ENCODE measurements at regions not wholly inside any gene's neighbourhood (a gene's known extent, or its start where the extent isn't known, plus 50 kb on each side); places are given as distances from the start of the nearest gene placed in this dataset.
"Not testable (repeated sequence)": the region's sequence is repeated elsewhere in the genome, so short reads cannot be mapped to it uniquely, and the experiment has no call there.

- H3K4me3 ChIP-seq (ENCODE audit: low read depth, low read length), result no peak overlapping the region
- no peak for TF ChIP-seq CTCF (IDR thresholded peaks at IDR 0.05; ENCODE audit: insufficient read depth, low read length)
Measured at GRCh38 chr2:173719471-173719870, 245.7 kb downstream of the SP3 start.

GRCh38 chr2:173720306-173720705 lies 244.9 kb downstream of the SP3 start:
- TF ChIP-seq CTCF (IDR thresholded peaks at IDR 0.05; ENCODE audit: insufficient read depth, low read length), result peak; percentile 47
- H3K4me3 ChIP-seq (ENCODE audit: low read depth, low read length), result no peak overlapping the region
- DNase-seq (ENCODE audit: low read depth), result peak; percentile 69

More at GRCh38 chr2:173719471-173719870, 245.7 kb downstream of the SP3 start:
- DNase-seq (ENCODE audit: low read depth), result peak; percentile 47

GRCh38 chr2:173734797-173735196 lies 230.4 kb downstream of the SP3 start:
- no peak overlapping the region for H3K4me3 ChIP-seq (ENCODE audit: low read depth, low read length)
- no peak for DNase-seq (ENCODE audit: low read depth)
- TF ChIP-seq CTCF (IDR thresholded peaks at IDR 0.05; ENCODE audit: insufficient read depth, low read length), result no peak

GRCh38 chr2:173737954-173738575 lies 227.1 kb downstream of the SP3 start:
- not testable (repeated sequence) for DNase-seq (ENCODE audit: low read depth); H3K4me3 ChIP-seq (ENCODE audit: low read depth, low read length)

- no peak for TF ChIP-seq CTCF (IDR thresholded peaks at IDR 0.05; ENCODE audit: insufficient read depth, low read length)
- no peak for DNase-seq (ENCODE audit: low read depth)
- no peak overlapping the region for H3K4me3 ChIP-seq (ENCODE audit: low read depth, low read length)
Measured at GRCh38 chr2:173739006-173739405, 226.2 kb downstream of the SP3 start.

GRCh38 chr2:173740639-173741038 lies 224.5 kb downstream of the SP3 start:
- no peak overlapping the region for H3K4me3 ChIP-seq (ENCODE audit: low read depth, low read length)
- no peak for TF ChIP-seq CTCF (IDR thresholded peaks at IDR 0.05; ENCODE audit: insufficient read depth, low read length)
- DNase-seq (ENCODE audit: low read depth), result no peak

GRCh38 chr2:173741759-173742158 lies 223.4 kb downstream of the SP3 start:
- no peak for TF ChIP-seq CTCF (IDR thresholded peaks at IDR 0.05; ENCODE audit: insufficient read depth, low read length)
- no peak overlapping the region for H3K4me3 ChIP-seq (ENCODE audit: low read depth, low read length)
- DNase-seq (ENCODE audit: low read depth), result no peak
